WERI-Rb-1 (cell line): ENCODE measurements at regions not wholly inside any gene's neighbourhood (a gene's known extent, or its start where the extent isn't known, plus 50 kb on each side); places are given as distances from the start of the nearest gene placed in this dataset.

Source experiments
- DNase-seq: peaks from one replicate; pipeline ENCODE4 v3.0.0-alpha.2; 2020
- H3K27ac ChIP-seq: fragments of 250-450 bp; sonication (Bioruptor Pico); 2 replicates; pipeline ENCODE4 v1.5.1; 2020; ENCODE audit warnings: mild to moderate bottlenecking, moderate library complexity
- H3K27me3 ChIP-seq: fragments of 250-450 bp; sonication (Bioruptor Pico); 2 replicates; pipeline ENCODE4 v1.5.1; 2021; ENCODE audit warnings: mild to moderate bottlenecking, low read depth, moderate library complexity; ENCODE audit not compliant: insufficient read depth, severe bottlenecking
- H3K36me3 ChIP-seq: fragments of 250-450 bp; sonication (Bioruptor Pico); 2 replicates; pipeline ENCODE4 v1.5.1; 2020; ENCODE audit warnings: mild to moderate bottlenecking, moderate library complexity
- H3K4me3 ChIP-seq: 2 replicates; pipeline ENCODE4 v1.5.1; 2011; ENCODE audit warnings: low read depth, mild to moderate bottlenecking, control low read depth, low read length
- H3K9me3 ChIP-seq: fragments of 250-450 bp; sonication (Bioruptor Pico); 2 replicates; pipeline ENCODE4 v1.5.1; 2021; ENCODE audit warnings: mild to moderate bottlenecking, moderate library complexity; ENCODE audit not compliant: severe bottlenecking
- CTCF ChIP-seq: IDR thresholded peaks from 2 replicates; pipeline ENCODE4 v1.5.1; 2011; ENCODE audit warnings: low read depth, mild to moderate bottlenecking, control low read depth, inconsistent platforms, low read length

GRCh38 chr11:70543611-70544010 is 145.3 kb downstream of the CTTN start:
- H3K36me3 ChIP-seq: no peaks in the 10 kb centered on the region
- H3K9me3 ChIP-seq: no peaks in the 10 kb centered on the region
- no peak for DNase-seq
- H3K4me3 ChIP-seq: no peak overlapping the region
- H3K27me3 ChIP-seq: no peaks in the 10 kb centered on the region
- H3K27ac ChIP-seq: no peak overlapping the region
- no peak for TF ChIP-seq CTCF

GRCh38 chr11:70544067-70544773 is 145.9 kb downstream of the CTTN start:
- DNase-seq: no peak
- no peaks in the 10 kb centered on the region for H3K9me3 ChIP-seq
- no peak for TF ChIP-seq CTCF
- no peaks in the 10 kb centered on the region for H3K36me3 ChIP-seq
- no peaks in the 10 kb centered on the region for H3K27me3 ChIP-seq
- no peak overlapping the region for H3K27ac ChIP-seq
- no peak overlapping the region for H3K4me3 ChIP-seq

- H3K9me3 ChIP-seq: no peaks in the 10 kb centered on the region
- H3K27ac ChIP-seq: peak overlapping the region; percentile 62
- no peaks in the 10 kb centered on the region for H3K27me3 ChIP-seq
- DNase-seq: peak; percentile 82
- TF ChIP-seq CTCF: no peak
- no peaks in the 10 kb centered on the region for H3K36me3 ChIP-seq
- H3K4me3 ChIP-seq: peak overlapping the region; percentile 2; the same call in 1 of the 2 replicates
These were observed 146.7 kb downstream of the CTTN start for GRCh38 chr11:70544774-70545609.

GRCh38 chr11:70545610-70545912 is 147.2 kb downstream of the CTTN start:
- no peaks in the 10 kb centered on the region for H3K27me3 ChIP-seq

GRCh38 chr11:70546191-70546940 is 148.0 kb downstream of the CTTN start:
- Histone ChIP-seq H3K4me3 (no peak overlapping the region), H3K36me3 (no peaks in the 10 kb centered on the region), H3K9me3 (no peaks in the 10 kb centered on the region), H3K27ac (peak overlapping the region; percentile 56; the same call in 1 of the 2 replicates), H3K27me3 (no peaks in the 10 kb centered on the region)
- no peak for TF ChIP-seq CTCF
- no peak for DNase-seq

More at GRCh38 chr11:70545610-70545912, 147.2 kb downstream of the CTTN start:
- no peak for DNase-seq
- H3K4me3 ChIP-seq: no peak overlapping the region
- TF ChIP-seq CTCF: no peak
- H3K9me3 ChIP-seq: no peaks in the 10 kb centered on the region
- H3K27ac ChIP-seq: peak overlapping the region; percentile 62
- H3K36me3 ChIP-seq: no peaks in the 10 kb centered on the region
